H54 (cell line): ENCODE measurements at regions not wholly inside any gene's neighbourhood (a gene's known extent, or its start where the extent isn't known, plus 50 kb on each side); places are given as distances from the start of the nearest gene placed in this dataset.
"Not testable (repeated sequence)": the region's sequence is repeated elsewhere in the genome, so short reads cannot be mapped to it uniquely, and the experiment has no call there.

Experiments
- DNase-seq: peaks from one replicate; pipeline ENCODE4 v3.0.0; 2011; ENCODE audit warnings: low spot score, mixed read lengths; ENCODE audit not compliant: insufficient read length
- FAIRE-seq: peaks from 3 replicates; lab custom pipeline; 2011; peaks lifted over from hg19 to GRCh38; lab: Jason Lieb, UNC
- POLR2A ChIP-seq: IDR thresholded peaks from 2 replicates; pipeline ENCODE4 v1.6.1; 2011; ENCODE audit warnings: low read depth, mild to moderate bottlenecking, low read length

DNA sequence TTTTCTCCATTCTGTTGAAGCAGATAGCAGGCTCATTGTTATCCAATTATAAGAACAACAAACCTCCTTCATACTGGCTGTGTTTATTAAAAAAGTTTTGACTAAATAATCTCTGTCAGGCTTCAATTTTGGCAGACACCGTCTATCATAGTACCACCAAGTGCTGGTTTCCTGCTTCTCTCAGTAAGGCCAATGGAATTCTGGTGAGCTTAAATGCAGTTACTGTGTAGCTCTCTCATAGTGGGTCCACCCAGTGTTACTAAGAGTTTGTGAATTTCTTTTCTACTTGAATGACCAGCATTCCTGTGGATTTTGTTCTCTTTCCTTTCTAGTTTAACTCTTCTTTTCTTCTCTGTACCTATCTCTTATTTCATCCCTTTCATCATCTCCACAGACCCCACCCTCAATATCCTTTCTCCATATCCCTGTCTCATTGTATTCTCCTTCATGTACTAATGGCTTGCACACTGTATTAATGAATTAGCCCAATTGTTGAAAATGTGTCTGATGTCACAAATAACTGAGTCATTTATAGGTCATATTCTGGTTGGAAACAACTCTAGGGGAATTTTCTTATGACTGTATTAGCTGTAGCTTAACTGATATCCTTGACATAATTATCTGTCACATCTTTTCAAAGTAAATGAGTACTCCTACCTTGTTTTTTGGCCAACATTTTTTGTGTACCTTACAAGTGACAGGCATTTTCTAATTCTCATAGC, 372.1 kb downstream of the FAT3 start:
- no peak for DNase-seq
- TF ChIP-seq POLR2A: no peak
- no peak for FAIRE-seq

DNA sequence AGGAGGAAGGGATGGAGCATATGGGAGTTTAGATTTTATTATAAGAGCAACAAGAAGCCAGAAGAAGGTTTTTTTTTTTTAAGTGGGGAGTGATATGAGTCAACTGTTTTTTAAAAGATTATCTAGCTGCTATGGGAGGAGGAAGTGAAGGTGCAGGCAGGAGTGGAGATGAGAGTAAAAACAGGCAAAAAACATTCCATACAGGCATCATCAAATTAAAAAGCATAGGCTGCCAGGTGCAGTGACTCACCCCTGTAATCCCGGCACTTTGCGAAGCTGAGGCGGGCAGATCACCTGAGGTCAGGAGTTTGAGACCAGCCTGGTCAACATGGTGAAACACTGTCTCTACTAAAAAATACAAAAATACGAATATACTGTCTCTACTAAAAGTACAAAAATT, 368.4 kb upstream of the MTNR1B start:
- TF ChIP-seq POLR2A: no peak
- no peak for DNase-seq
- FAIRE-seq: no peak

DNA sequence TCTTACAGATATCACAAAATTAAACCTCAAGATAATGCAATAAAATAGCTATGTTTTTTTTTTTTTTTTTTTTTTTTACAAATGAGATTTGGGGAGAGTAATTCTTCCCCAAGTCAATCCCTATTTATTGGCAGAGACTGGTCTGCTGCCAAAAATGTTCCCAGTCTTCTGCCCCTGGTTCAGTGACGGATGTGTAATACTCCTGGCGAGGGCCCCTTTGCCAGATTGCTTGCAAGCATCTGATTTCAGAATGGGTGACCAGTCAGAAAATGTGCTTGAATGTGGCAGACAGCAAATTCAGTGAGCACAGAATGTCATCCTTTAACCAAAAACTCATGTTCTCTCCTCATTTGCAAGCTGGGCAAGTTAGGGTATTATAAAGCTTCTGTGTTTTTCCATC, 363.8 kb upstream of the MTNR1B start:
- DNase-seq (no peak), FAIRE-seq (no peak)
- TF ChIP-seq POLR2A: no peak

DNA sequence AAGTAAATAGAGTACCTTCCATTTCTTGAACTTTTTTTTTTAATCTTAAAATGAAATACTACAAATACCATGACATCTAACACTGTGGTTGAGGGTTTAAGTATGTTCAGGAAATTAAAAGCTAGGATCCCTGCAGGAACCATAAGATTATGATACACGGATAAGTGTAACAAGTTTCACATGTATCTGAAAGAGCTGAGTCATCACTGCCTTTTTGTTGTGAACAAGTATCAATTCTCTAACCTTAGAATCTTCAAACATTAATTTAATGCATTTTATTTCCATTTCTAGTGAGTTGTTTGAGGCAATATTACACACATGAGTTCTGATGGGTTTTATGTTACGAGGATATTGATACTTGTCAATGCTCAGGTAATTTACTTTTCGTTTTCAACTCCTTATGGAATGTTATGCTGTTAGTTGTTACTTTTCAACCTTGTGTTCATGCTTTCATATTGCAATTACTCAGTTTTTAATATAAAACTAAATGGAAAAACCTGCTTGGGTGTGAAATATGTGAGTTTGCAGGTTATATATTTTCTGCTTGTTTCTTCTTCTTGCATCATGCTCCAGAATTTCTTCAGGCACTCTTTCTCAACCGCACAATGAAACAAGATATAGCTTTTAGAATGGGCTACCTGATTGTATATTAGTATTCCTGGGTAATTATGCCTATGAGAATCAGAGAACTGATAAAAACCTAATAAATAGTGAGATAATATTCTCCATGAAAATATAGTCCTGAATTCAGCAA, 361.3 kb upstream of the MTNR1B start:
- TF ChIP-seq POLR2A: no peak
- FAIRE-seq (no peak), DNase-seq (no peak)

DNA sequence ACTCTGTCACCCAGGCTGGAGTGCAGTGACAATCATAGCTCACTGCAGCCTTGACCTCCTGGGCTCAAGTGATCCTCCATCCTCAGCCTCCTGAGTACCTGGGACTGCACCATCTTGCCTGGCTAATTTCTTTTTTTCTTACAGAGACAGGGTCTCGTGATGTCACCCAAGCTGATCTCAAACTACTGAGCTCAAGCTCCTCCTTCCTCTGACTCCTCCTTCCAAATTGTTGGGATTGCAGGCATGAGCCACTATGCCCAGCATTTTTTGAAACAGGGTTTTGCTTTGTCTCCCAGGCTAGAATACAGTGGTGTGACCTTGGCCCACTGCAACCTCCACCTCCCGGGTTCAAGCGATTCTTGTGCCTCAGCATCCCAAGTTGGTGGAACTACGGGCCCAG, 358.3 kb upstream of the MTNR1B start:
- FAIRE-seq: no peak
- no peak for DNase-seq
- TF ChIP-seq POLR2A: no peak

DNA sequence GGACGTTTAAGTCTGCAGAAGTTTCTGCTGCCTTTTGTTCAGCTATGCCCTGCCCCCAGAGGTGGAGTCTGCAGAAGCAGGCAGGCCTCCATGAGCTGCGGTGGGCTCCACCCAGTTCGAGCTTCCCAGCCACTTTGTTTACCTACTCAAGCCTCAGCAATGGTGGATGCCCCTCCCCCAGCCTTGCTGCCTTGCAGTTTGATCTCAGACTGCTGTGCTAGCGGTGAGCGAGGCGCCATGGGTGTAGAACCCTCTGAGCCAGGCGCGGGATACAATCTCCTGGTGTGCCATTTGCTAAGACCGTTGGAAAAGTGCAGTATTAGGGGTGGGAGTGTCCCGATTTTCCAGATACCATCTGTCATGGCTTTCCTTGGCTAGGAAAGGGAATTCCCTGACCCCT, 351.4 kb upstream of the MTNR1B start:
- not testable (repeated sequence) for FAIRE-seq, DNase-seq

DNA sequence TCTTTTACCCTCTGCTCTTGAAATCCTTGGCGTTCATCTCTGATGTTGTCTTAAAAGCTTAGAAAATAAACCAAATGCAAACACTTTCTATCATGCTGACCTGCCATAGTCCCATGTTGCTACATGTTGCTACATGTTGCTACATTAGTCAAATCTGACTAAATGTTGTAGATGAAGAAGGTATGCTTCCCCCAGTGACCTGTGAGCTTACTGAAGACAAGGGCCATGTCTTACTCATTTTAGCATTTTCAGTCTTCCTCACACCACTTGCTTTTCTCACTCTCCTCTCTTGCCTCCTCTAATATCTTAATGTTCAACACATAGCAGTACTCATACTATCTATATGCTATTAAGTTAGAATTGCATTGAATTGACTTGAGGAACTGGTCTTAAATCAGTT, 346.4 kb upstream of the MTNR1B start:
- TF ChIP-seq POLR2A: no peak
- FAIRE-seq: no peak

DNA sequence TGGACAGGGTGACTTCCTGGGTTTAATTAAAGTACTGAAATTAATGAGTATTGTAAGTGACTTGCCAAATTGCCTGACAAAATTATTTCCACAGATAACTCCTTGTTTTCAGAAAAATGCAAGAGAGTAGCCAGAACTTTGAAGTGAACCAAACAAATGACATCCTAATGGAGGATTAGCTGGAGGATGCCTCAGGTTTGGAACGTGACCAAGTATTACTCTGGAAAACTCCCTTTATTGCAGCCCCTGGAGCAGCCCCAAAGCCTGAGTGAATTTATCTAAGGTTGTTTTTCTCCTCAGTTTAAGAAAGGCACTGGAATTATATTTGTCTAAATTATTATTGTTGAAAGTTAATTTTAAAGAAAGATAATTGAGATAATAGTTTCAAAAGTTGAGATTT, 343.6 kb upstream of the MTNR1B start:
- no peak for FAIRE-seq
- DNase-seq: no peak
- no peak for TF ChIP-seq POLR2A

More for the DNA sequence above, 346.4 kb upstream of the MTNR1B start:
- no peak for DNase-seq

DNA sequence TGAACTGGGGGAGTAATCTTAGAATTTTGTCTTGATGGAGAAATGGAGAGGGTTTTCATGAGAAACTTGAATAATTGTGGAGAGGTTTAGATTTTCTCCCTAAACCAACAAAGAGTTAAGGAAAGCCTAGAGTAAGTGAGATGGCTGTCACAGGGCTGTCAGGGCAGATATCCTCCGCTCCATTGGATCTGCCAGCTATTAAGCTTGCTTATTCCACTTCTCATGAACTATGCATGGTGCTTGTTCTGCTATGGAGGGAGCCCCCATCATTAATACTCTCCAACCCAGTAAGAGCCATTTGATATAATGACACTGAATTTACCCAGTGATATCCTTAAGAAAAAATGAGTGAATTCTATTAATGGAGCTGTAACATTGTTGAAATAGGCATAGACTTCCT, 342.8 kb upstream of the MTNR1B start:
- no peak for TF ChIP-seq POLR2A
- DNase-seq: no peak
- FAIRE-seq: no peak

DNA sequence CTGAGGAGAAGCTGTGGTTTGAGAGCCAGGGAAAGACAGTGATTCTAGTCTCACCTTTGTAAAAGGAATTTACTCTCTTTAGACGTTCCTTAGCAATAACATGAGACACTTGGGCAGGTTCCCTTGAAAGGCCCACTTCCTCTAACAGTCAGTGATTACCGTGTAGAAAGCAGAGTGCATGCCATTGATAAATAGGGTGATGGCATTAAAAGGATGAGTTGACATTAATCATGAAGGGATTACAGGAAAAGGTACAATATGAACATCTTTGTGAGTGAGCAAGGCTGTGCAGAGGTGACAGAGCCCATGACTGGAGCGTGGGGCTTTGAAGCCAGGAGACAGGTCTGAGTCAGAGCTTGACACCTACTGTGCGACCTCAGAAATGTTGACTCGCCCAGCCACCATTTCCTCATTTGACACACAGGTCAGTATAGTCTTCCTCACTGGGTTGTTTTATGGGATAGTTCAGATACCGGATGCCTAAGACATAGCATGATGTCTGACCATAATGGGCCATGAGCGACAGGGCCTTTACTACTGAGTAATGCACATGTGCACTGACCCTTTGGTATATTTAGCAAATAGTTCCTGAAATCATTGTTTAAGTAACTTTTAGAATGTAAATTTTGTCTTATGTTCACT, 341.7 kb upstream of the MTNR1B start:
- DNase-seq (no peak), FAIRE-seq (no peak)
- TF ChIP-seq POLR2A: no peak

DNA sequence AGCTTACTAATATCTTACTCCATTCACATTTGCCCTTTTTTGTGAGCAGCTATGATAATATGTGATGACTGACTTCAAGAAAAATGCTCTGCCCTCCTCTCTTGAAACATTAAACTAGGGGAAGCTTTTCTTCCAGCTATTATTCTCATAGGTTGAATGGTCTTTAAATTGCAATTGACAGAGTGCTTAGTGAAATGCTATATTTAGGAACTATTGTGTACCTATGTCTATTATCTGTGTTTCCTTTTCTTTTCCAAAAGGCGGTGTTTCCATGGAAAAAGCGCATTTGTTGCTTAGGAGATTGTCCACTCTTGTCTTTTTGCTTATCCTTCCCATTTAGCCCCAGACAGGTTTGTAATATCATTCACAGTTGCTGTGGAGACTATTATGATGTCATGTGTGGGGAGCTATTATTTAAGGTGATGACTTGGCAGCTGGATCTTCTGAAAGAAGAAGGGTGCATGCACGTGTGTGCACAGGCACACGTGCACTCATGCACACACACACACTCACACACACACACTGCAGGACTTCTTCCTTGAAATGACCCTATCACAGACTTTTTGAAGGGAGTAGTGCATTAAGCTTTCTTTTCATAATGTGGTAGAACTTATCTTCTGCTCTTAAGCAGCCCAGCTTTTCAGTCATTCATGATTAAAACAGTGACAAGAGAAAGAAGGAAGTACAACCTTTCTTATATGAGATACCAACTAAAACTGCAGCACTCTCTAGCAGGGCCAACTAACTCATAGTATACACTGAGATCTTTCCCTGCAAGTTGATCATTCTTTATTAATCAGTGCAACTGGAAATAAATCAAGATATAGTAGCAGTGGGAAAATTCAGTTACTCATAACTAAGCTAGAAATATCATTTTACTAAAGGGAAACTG, 340.8 kb upstream of the MTNR1B start:
- TF ChIP-seq POLR2A: no peak
- FAIRE-seq (no peak), DNase-seq (no peak)

DNA sequence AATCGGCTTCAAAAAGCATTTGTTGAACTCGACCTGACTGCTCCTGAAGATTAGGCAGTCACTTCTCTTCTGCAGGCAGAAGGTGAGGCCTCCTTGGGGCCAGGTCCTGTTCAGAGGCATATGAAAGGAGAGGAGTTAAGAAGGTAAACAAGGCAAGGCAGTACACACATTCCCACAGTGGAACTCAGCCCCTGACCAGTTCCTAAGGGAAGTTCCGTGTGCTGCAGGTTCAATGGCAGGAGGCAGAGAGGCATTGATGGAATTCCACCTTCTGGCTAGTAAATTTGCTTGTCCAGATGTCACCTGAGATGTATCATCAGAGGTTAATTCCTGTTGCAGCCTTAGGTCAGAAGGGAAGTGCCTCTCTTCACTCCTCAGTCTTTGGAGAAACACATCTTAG, 337.0 kb upstream of the MTNR1B start:
- DNase-seq (no peak), FAIRE-seq (no peak)
- TF ChIP-seq POLR2A: no peak

DNA sequence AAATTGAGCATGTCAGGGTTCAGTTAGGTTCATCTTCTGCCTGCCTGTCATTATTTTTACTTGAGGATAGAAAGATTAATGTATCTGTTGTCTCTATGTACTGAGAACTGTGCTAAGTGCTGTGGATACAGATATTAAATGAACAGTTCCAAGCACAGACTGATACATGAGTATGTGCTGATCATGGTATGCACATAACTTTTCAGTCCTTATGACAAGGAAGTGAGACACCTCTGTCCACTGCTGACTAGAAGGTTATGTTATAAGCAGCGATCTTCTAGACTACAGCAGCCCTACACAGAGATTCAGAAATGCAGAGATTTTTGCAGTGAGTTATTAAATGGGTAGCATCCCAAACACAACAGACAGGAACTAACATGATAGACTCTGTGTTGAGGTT, 335.6 kb upstream of the MTNR1B start:
- no peak for TF ChIP-seq POLR2A
- no peak for FAIRE-seq
- DNase-seq: no peak

DNA sequence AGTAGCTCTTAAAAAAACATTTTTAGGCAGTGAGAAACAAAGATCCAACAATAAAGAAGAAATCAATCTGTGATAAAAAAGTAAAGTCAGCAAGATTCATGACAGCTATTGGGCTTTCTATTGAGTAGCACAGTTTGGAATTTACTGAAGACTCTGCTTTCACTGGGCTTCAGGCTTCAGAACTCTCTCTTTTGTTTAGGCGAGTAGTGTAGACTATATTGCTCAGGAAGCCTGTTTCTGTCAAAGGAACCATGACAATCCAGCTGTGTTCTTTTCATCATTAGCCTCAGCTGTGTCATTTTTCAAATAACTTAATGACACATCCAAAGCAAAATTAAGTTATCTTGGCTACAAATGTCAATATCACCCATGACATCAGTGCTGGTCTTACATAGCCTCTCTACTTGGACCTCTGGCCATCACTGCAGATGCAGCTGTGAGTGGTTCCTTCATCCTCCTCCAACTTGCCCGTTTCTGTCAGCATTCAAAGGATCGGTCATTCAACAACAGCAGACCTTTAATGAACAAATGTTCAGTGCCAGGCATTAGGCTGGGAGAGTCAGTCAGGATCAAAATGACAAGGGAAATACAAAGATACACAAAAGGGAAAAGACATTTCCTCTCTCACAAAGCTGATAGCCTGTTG, 332.8 kb upstream of the MTNR1B start:
- no peak for TF ChIP-seq POLR2A
- DNase-seq (no peak), FAIRE-seq (no peak)
